Activated effector memory CD4-positive, alpha-beta T cell treated with Interleukin-2 at 50 U/mL for 16 hours (primary cell): ENCODE measurements at regions not wholly inside any gene's neighbourhood (a gene's known extent, or its start where the extent isn't known, plus 50 kb on each side); places are given as distances from the start of the nearest gene placed in this dataset.
"Not testable (repeated sequence)": the region's sequence is repeated elsewhere in the genome, so short reads cannot be mapped to it uniquely, and the experiment has no call there.

Experiments used
- DNase-seq: peaks from one replicate; pipeline ENCODE4 v3.0.0-alpha.2; 2020

GRCh38 chr21:28639737-28640136 lies 352.9 kb downstream of the LTN1 start:
- DNase-seq: no peak

DNA sequence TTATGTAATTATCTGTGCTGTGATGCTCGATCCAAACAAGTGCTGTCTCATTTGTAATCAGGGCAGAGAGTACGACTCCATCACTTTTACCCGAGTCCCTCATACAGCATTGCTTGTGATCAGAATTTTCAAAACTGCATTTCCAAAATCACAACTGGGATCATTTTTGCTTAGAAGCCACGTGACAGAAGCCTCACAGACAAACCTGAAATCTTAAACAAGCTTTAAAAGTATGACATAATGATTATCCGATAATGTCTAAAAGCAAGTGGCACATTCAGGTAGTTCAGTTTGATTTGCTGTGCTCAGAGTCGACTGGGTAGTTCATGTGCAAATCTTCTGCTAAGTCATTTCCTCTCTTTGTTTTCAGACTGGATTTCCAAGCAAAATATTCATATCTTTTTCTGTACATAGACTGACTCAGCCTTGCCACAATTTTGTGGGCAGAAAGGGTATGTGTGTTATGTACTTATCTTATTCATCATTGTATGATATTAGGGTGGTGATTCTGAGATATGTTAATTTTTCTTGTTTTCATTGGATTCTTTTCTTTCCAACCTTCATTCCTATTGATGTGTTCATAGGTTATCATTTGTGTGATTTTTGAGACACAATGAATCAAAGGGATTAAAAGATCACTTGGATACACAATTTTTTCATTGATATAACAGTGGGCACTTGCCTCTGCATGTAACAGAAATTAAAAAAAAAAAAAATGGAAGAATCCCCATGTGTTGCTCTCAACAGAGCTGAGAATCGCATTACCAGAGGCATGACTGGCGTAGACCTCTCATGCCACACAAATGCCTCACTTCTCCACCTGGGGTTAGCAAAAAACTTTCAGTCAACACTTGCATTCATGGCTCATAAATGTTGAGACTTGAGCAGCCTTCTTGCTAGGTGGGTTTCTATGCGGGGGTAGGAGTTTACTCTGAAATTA lies 355.7 kb downstream of the LTN1 start:
- no peak for DNase-seq

DNA sequence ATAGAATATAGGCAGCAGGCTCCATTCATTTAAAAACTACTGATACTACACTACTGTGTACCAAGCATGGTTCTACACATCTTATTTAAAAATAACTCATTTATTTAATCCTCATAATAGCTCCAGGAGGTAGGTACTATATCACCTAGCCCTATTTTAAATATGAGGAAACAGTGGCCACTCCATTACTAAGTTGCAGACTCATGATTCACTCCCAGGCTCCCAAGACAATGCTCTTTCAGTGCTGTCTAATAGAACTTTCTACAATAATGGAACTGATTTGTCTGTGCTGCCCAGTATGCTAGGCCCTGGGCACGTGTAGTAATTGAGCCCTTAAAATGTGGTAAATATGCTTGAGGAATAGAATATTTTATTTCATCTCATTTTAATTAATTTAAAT lies 357.1 kb downstream of the LTN1 start:
- no peak for DNase-seq

DNA sequence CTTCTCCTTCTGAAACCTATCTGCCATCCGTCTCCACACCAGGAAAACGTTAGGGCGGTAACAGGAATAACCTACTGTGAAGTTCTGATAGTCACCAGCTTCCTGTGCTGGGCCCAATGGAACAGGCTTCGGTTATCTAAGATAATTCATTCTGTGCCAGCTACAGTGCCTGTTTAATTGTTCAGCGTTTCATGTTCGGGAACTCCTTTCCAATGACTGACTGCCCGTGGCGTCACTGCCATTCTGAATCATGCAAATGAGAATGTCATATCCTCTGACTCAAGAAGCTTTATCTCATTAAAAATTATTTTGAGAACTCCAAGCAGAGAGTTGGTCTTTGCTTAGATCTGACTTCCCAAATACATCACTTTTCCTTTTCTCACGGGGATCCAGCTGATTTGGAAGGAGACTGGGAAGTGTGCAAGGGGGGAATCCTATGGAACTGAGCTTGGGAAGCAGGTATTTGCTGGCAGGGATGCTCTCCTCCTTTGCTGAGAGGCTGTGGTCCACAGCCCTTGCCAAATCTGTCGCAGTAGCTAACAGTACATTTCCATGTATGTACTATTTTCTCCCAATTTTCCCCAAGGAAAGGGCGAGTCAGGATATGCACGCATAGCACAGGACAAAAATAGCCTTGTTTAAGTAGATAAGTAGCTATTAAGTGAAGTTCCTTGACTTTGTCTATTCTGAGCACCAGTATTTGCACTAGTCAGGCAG lies 358.7 kb downstream of the LTN1 start:
- no peak for DNase-seq

- DNase-seq: no peak
Observed at GRCh38 chr21:28632755-28633408, 359.8 kb downstream of the LTN1 start.

DNA sequence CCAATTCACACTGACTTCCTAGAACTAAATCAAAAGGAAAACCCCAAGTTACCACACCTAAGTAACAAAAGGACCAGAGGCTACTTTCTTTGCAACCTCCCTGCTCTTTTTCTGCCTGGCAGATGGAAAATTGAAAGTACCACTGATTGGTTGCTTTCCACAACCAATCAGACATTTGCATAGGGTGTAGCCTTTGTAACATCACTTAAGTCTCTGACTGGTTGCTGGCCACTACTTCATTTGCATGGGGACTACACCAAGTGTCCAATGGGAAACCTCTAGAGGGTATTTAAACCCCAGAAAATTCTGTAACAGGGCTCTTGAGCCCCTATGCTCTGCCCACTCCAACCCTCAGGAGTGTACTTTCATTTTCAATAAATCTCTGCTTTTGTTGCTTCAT lies 365.0 kb downstream of the LTN1 start:
- DNase-seq: no peak

- DNase-seq: no peak
Observed at GRCh38 chr21:28627261-28627660, 365.4 kb downstream of the LTN1 start.

DNA sequence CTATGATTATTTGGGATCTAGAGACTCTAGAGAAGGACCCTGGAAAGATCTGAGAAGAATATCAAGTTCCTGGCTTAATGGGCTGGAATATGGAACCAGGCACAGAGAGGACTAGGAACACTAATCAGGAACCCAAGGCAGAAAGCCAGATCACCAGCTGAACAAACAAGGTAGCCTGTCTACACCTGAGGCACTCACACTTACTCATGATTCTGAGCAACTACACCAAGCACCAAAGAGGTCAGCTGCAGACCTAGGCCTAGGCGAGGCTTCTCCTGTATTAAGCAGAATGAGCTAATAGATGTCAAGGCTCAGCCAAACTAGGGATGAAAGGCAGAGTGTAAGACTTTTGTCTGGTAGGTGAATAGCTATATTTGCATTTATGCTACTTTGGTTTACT lies 368.1 kb downstream of the LTN1 start:
- DNase-seq: no peak

- no peak for DNase-seq
Observed at GRCh38 chr21:28617300-28617699, 375.4 kb downstream of the LTN1 start.

DNA sequence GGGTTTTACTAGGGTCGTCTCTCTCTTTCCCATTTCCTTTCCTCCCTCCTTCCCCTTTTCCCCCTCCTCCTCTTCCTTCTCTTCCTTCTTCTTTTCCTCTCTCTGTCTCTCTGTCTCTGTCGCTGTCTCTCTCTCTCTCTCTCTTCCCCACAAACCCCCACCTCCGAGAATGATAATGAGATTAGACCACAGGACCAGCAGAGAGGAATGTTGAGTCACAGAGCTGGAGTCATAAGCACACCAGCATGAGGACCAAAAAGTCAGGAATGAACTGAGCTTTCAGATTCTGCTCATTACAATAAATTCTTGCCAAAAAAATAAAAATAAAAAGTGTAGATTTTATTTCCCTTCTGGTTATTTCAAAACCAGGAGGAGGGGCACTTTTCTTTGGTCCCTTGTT lies 377.4 kb downstream of the LTN1 start:
- no peak for DNase-seq

GRCh38 chr21:28614791-28615190 lies 377.9 kb downstream of the LTN1 start:
- no peak for DNase-seq

DNA sequence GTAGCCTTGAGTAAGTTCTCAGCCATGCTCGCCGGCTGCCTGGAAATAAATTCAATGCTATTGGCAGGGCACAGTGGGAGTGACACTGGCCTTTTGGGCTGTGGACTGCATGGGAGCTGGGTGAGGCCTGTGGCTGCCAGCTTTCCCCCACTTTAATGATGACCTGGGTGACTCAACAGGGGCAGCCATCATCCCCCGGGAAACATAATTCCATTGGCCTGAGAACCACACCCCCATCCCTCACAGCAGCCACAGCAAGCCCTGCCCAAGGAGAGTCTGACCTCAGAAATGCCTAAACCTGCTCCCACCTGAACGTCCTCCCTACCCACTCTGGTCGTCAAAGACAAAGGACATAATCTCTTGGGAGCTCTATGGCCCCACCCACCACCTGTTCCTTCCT lies 384.0 kb downstream of the LTN1 start:
- no peak for DNase-seq

DNA sequence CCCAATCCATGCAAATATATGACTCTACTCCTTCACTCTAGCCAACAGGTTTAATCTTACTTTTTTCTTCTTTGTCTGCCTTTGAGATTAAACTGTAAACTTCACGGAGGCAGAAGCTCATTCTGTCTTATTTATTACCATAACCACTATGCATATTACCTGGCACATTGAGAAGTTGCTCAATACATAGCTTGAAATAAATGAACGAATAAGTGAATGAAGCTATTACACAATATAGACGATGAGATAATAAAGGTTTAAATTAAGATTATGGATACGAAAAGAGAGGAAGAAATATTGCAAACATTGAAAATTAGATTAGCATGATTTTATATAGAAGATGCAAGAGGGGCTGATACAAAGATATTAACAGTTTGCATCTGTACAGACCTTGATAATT lies 385.1 kb downstream of the LTN1 start:
- no peak for DNase-seq

- DNase-seq: no peak
Observed at GRCh38 chr21:28604946-28605537, 387.6 kb downstream of the LTN1 start.

GRCh38 chr21:28602546-28602945 lies 390.1 kb downstream of the LTN1 start:
- DNase-seq: no peak

GRCh38 chr21:28598214-28598613 lies 394.5 kb downstream of the LTN1 start:
- no peak for DNase-seq

DNA sequence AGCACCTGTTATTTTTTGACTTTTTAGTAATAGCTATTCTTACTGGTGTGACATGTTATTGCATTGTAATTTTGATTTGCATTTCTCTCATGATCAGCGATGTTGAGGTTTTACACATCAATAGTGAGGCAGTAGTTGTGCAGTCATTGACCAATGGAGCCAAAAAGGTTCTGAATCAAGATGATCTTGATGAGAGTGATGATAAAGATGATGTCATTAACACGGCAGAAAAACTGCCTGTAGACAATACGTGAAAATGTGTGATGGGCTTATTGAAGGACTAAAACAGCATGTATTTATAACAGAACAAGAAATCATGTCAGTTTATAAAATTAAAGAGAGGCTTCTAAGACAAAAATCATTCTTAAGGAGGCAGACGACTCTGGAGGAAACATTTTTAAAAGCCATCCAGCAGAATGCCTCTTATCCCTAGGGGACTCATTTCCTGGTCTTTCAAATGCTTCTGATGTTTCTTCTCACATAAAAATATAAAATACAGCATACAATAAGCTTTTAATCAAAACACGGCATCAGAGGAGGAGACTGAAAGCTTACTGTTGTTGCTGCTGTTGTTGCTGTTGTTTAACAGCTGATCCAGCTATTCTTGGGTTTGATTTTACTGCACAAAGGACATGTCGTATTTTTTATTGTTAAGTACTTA lies 400.3 kb downstream of the LTN1 start:
- no peak for DNase-seq

DNA sequence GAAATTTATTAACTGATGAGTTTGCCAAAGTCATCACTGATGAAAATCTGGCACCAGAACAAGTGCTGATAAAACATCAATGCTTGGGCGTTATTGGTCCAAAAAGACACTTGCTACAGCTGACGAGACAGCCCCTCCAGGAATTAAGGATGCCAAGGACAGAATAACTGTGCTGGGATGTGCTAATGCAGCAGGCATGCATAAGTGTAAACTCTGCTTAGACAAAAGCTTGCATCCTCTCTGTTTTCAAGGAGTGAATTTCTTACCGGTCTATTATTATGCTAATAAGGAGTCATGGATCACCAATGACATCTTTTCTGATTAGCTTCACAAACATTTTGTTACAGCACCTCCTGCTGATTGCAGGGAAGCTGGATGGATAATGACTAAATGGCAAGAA lies 402.0 kb downstream of the LTN1 start:
- DNase-seq: no peak

- no peak for DNase-seq
Observed at GRCh38 chr21:28590026-28590425, 402.7 kb downstream of the LTN1 start.

GRCh38 chr21:28588997-28589396 lies 403.7 kb downstream of the LTN1 start:
- no peak for DNase-seq

GRCh38 chr21:28587748-28588147 lies 404.9 kb downstream of the LTN1 start:
- no peak for DNase-seq

DNA sequence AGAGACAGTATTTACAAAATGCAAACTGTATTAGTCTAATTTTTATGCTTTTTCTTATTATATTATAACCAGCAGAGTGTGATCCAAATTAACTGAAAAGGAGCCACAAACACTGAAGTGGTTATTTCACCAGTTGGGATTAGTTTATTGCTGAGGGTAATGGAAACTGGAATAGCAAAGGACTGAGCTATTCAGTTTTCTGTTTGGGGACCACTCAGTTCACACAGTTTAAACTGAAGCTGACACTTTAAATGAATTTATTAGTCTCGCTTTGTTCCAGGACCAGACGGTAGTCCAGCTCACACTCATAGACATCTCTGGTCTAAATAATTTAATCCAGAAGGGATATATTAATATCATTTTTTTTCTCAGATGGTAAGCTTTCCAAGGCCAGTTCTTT lies 410.7 kb downstream of the LTN1 start:
- DNase-seq: no peak

GRCh38 chr21:28581311-28581731 lies 411.4 kb downstream of the LTN1 start:
- DNase-seq: not testable (repeated sequence)
